Heart left ventricle (tissue), 16 donors: ENCODE measurements at regions not wholly inside any gene's neighbourhood (a gene's known extent, or its start where the extent isn't known, plus 50 kb on each side); places are given as distances from the start of the nearest gene placed in this dataset.

Source experiments
- ATAC-seq, 4 donors: fragments of 200-7000 bp; cut with Tn5 transposase; one replicate each; pipeline ENCODE4 v1.9.1; 2020 to 2022; ENCODE audit warnings: moderate library complexity in 4 of 4, mild to moderate bottlenecking in 3 of 4, moderate number of reproducible peaks in 1 of 4
- DNase-seq, 5 donors: peaks; one replicate each; pipeline ENCODE4 v3.0.0-alpha.2; 2020
- H3K27ac ChIP-seq, 12 donors: fragments of 200-600 bp; sonication (generic) in 4 of 12; one replicate each; pipeline versions ENCODE4 v1.5.0 to v1.8.0; 2016 to 2022; ENCODE audit warnings: mild to moderate bottlenecking in 2 of 12
- H3K27me3 ChIP-seq, 9 donors: fragments of 200-600 bp; sonication (generic) in 2 of 9; one replicate each; pipeline versions ENCODE4 v1.5.1 to v1.8.0; 2016 to 2022; ENCODE audit warnings: mild to moderate bottlenecking in 3 of 9
- H3K36me3 ChIP-seq, 9 donors: fragments of 200-600 bp; sonication (generic) in 2 of 9; one replicate each; pipeline versions ENCODE4 v1.5.0 to v1.8.0; 2018 to 2022; ENCODE audit warnings: mild to moderate bottlenecking in 2 of 9
- H3K4me1 ChIP-seq, 12 donors: fragments of 200-600 bp; sonication (generic) in 4 of 12; one replicate each; pipeline versions ENCODE4 v1.5.0 to v1.8.0; 2016 to 2022; ENCODE audit warnings: mild to moderate bottlenecking in 3 of 12
- H3K4me3 ChIP-seq, 12 donors: fragments of 200-600 bp; sonication (generic) in 4 of 12; one replicate each; pipeline versions ENCODE4 v1.5.0 to v1.8.0; 2017 to 2022; ENCODE audit warnings: mild to moderate bottlenecking in 9 of 12, moderate library complexity in 4 of 12
- H3K9me3 ChIP-seq, 12 donors: fragments of 200-600 bp; sonication (generic) in 4 of 12; one replicate each; pipeline versions ENCODE4 v1.5.0 to v1.8.0; 2016 to 2022; ENCODE audit warnings: mild to moderate bottlenecking in 1 of 12
- CTCF ChIP-seq, 12 donors: fragments of 200-600 bp; sonication (generic) in 4 of 12; IDR thresholded peaks; one replicate each; pipeline versions ENCODE4 v1.5.0 to v1.8.0; 2018 to 2022; ENCODE audit warnings: antibody characterized with exemption in 12 of 12, mild to moderate bottlenecking in 5 of 12
- POLR2A ChIP-seq, 2 donors: fragments of 450-650 bp; IDR thresholded peaks; one replicate each; pipeline ENCODE4 v1.6.1; 2017; ENCODE audit warnings: antibody characterized with exemption in 2 of 2, mild to moderate bottlenecking in 2 of 2, moderate library complexity in 2 of 2
- WGBS, 4 donors: extraction: QIAGEN DNeasy Blood & Tissue Kit in 2 of 4; methylation state at CpG; one replicate each; pipeline versions ENCODE4 v1.1.5 to v1.1.7; 2013 to 2018; 5-methylcytosine and 5-hydroxymethylcytosine counted together
- intact Hi-C, 10 donors: fragments of 100-400 bp; cut with DNase I; formaldehyde crosslinking; loops; one replicate each; pipeline versions ENCODE4 v1.11.1 to v1.14.2; 2022
- donor health status: ischemic (EF 13 %, LVEDD 7.1; RV severe dilation, severe dysfunction).
- donor health status: healthy with polysubstance abuse.
- donor health status: DM: no; HTN: yes; CAD: no.
- donor health status: DM: no; HTN: no; CAD: no.
- donor health status: ischemic (EF 25% LVEDD 6.9; RV normal size, moderate dysfunction).
- donor health status: ischemic (EF 25% LVEDD 5.7; RV mildly dilated, moderate dysfunction).
- donor health status: healthy.
- donor health status: DM: yes; HTN: yes; CAD: no.
- donor health status: ischemic (EF 35%, LVEDD 5.7; RV mildly dilated, moderate dysfunction).
- donor health status: nonischemic (EF 11% LVEDD 7.7; RV severe dilation, severe dysfunction).
- donor health status: DM: yes; HTN: yes; CAD: no.
- donor health status: PGD.
- donor health status: ischemic (EF 29% LVEDD 5.4; RV normal size, mild dysfunction).
- donor health status: nonischemic (EF 23%, LVEDD 6.1; RV moderate dilation, normal function).

GRCh38 chr6:67888886-67889681, 746.0 kb upstream of the ADGRB3 start:
- H3K36me3 ChIP-seq = no peaks in the 10 kb centered on the region
- no peaks in the 10 kb centered on the region for H3K4me1 ChIP-seq
- ATAC-seq (no peak), DNase-seq (no peak)
- H3K4me3 ChIP-seq = no peak overlapping the region
- no peaks in the 10 kb centered on the region for H3K27me3 ChIP-seq
- TF ChIP-seq CTCF (IDR thresholded peaks at IDR 0.05) (no peak), POLR2A (IDR thresholded peaks at IDR 0.05) (no peak)
- H3K9me3 ChIP-seq = peaks cover 0 to 13% (median 0%) of the 10 kb centered on the region in 12 donors
- intact Hi-C loops = no loop called here
- no peak overlapping the region for H3K27ac ChIP-seq
- WGBS, 4 donors = 78 to 83% (median 79%) methylated on average over 21 of the region's 21 CpGs

DNA sequence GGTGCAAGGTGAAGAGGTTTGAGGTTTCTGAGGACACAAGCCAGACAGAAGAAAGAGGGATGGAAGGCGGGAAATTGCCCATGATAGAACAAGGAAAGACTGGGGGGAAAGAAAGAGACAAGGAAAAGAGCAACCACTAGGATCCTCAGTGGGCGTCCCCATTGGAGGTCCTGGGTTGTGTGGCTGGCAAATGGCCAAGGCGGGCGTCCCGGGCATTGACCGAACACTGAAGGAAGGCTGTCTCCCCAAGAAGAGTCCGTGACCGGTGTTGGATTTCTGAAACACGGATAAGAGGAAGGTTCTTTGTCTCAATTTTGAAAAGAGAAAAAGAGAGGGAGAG, 746.6 kb upstream of the ADGRB3 start:
- 80 to 92% (median 87%) methylated on average over 9 of the region's 9 CpGs for WGBS, 4 donors
- H3K9me3 ChIP-seq = peaks cover 0 to 13% (median 0%) of the 10 kb centered on the region in 12 donors
- DNase-seq (no peak), ATAC-seq (no peak)
- H3K4me3 ChIP-seq = no peak overlapping the region
- H3K27ac ChIP-seq = no peak overlapping the region
- H3K27me3 ChIP-seq = no peaks in the 10 kb centered on the region
- no peaks in the 10 kb centered on the region for H3K36me3 ChIP-seq
- H3K4me1 ChIP-seq = no peaks in the 10 kb centered on the region
- intact Hi-C loops = no loop called here
- TF ChIP-seq CTCF (IDR thresholded peaks at IDR 0.05) = no peak
- no peak for TF ChIP-seq POLR2A (IDR thresholded peaks at IDR 0.05)

DNA sequence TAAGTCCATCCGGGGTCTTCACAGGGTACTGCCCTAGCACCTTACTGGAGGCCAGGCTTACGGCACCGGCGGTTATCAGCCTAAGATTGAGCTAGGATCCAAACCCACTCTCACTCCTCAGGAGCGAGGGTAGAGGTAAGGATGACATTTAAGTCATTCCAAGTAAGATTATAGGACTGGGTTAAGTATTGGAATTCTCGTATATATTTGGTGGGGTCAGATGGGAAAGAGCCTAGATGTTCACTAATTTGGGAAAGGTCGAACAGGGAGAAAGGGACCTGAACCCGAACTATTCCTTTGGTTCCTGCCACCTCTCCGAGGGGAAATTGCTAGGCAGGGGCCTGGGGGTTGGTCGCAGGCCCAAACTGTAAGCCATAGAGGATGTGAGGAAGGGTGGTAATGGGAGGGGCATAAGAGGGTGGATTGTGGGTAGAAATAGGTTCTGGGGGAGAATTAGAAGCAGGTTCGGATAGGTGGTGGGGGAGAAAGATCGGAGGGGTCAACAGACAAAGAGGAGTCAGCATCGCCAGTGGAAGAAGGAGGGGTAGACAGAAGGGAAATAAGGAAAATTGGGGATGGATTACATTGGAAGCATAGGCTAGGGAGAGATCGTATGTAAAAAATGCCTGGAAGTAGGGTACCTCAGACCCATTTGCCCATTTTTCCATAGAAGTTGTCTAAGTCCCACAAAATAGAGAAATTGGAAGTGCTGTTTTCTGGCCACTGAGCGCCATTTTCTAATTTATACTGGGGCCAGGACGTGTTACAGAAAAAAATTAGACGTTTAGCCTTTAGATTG, 747.1 kb upstream of the ADGRB3 start:
- Histone ChIP-seq H3K4me3 (no peak overlapping the region), H3K27ac (no peak overlapping the region), H3K9me3 (peaks cover 0 to 13% (median 0%) of the 10 kb centered on the region in 12 donors), H3K4me1 (no peaks in the 10 kb centered on the region), H3K36me3 (no peaks in the 10 kb centered on the region), H3K27me3 (no peaks in the 10 kb centered on the region)
- DNase-seq = no peak
- ATAC-seq = no peak
- 85 to 88% (median 87%) methylated on average over 17 of the region's 17 CpGs for WGBS, 4 donors
- TF ChIP-seq POLR2A (IDR thresholded peaks at IDR 0.05) = no peak
- TF ChIP-seq CTCF (IDR thresholded peaks at IDR 0.05) = no peak
- intact Hi-C loops = no loop called here

DNA sequence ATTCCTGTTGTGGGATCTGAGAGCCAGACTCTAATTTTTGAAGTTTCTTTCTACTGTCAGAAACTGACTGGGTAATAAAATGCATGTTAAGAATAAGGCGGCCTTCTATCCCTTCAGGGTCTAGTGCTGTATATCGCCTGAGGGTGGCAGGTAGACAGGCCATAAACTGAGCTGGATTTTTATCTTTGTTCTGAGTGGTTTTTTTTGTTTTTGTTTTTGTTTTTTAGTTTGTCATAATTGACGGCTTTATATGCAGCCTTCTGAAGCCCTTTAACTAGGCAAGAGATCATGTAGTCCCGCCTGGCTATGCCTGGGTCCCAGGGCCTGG, 747.7 kb upstream of the ADGRB3 start:
- no peak overlapping the region for H3K4me3 ChIP-seq
- H3K9me3 ChIP-seq = peaks cover 0 to 18% (median 0%) of the 10 kb centered on the region in 12 donors
- 93 to 96% (median 94%) methylated on average over 4 of the region's 4 CpGs for WGBS, 4 donors
- ATAC-seq (no peak), DNase-seq (no peak)
- no peaks in the 10 kb centered on the region for H3K27me3 ChIP-seq
- TF ChIP-seq CTCF (IDR thresholded peaks at IDR 0.05) = no peak
- TF ChIP-seq POLR2A (IDR thresholded peaks at IDR 0.05) = no peak
- H3K36me3 ChIP-seq = no peaks in the 10 kb centered on the region
- intact Hi-C loops = no loop called here
- H3K27ac ChIP-seq = no peak overlapping the region
- no peaks in the 10 kb centered on the region for H3K4me1 ChIP-seq
